Ishikawa (cell line): ENCODE measurements at regions not wholly inside any gene's neighbourhood (a gene's known extent, or its start where the extent isn't known, plus 50 kb on each side); places are given as distances from the start of the nearest gene placed in this dataset.

Experiments used
- CEBPB ChIP-seq: IDR thresholded peaks from 2 replicates; pipeline ENCODE4 v1.6.1; 2012
- CREB1 ChIP-seq: IDR thresholded peaks from 2 replicates; pipeline ENCODE4 v1.6.1; 2012; ENCODE audit warnings: low read depth
- EGR1 ChIP-seq: IDR thresholded peaks from 2 replicates; pipeline ENCODE4 v1.6.1; 2012
- EP300 ChIP-seq: IDR thresholded peaks from 2 replicates; pipeline ENCODE4 v1.6.1; 2012; ENCODE audit warnings: borderline replicate concordance
- FOXM1 ChIP-seq: IDR thresholded peaks from 2 replicates; pipeline ENCODE4 v1.6.1; 2012; ENCODE audit warnings: low read depth, borderline replicate concordance
- MAX ChIP-seq: IDR thresholded peaks from 2 replicates; pipeline ENCODE4 v1.6.1; 2012
- RAD21 ChIP-seq: IDR thresholded peaks from 2 replicates; pipeline ENCODE4 v1.6.1; 2012; ENCODE audit warnings: low read depth
- TAF1 ChIP-seq: IDR thresholded peaks from 2 replicates; pipeline ENCODE4 v1.6.1; 2012; ENCODE audit warnings: low read depth, mild to moderate bottlenecking
- TEAD4 ChIP-seq: IDR thresholded peaks from 2 replicates; pipeline ENCODE4 v1.6.1; 2012
- YY1 ChIP-seq: IDR thresholded peaks from 2 replicates; pipeline ENCODE4 v1.6.1; 2012; ENCODE audit warnings: low read depth
- TF ChIP-seq, protein P1 (sequence below): IDR thresholded peaks from 2 replicates; pipeline ENCODE4 v1.6.1; 2012
- TF ChIP-seq, protein P2 (sequence below): IDR thresholded peaks from 2 replicates; pipeline ENCODE4 v1.6.1; 2012; ENCODE audit warnings: low read depth, mild to moderate bottlenecking

GRCh38 chr4:14218641-14219040, 591.1 kb upstream of the BOD1L1 start:
- TF ChIP-seq EP300 (no peak), TAF1 (no peak), RAD21 (no peak), CEBPB (no peak), YY1 (no peak), EGR1 (no peak), MAX (no peak), TEAD4 (no peak), FOXM1 (no peak), CREB1 (no peak)
- TF ChIP-seq, protein P1, sequence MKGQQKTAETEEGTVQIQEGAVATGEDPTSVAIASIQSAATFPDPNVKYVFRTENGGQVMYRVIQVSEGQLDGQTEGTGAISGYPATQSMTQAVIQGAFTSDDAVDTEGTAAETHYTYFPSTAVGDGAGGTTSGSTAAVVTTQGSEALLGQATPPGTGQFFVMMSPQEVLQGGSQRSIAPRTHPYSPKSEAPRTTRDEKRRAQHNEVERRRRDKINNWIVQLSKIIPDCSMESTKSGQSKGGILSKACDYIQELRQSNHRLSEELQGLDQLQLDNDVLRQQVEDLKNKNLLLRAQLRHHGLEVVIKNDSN: no peak
- TF ChIP-seq, protein P2, sequence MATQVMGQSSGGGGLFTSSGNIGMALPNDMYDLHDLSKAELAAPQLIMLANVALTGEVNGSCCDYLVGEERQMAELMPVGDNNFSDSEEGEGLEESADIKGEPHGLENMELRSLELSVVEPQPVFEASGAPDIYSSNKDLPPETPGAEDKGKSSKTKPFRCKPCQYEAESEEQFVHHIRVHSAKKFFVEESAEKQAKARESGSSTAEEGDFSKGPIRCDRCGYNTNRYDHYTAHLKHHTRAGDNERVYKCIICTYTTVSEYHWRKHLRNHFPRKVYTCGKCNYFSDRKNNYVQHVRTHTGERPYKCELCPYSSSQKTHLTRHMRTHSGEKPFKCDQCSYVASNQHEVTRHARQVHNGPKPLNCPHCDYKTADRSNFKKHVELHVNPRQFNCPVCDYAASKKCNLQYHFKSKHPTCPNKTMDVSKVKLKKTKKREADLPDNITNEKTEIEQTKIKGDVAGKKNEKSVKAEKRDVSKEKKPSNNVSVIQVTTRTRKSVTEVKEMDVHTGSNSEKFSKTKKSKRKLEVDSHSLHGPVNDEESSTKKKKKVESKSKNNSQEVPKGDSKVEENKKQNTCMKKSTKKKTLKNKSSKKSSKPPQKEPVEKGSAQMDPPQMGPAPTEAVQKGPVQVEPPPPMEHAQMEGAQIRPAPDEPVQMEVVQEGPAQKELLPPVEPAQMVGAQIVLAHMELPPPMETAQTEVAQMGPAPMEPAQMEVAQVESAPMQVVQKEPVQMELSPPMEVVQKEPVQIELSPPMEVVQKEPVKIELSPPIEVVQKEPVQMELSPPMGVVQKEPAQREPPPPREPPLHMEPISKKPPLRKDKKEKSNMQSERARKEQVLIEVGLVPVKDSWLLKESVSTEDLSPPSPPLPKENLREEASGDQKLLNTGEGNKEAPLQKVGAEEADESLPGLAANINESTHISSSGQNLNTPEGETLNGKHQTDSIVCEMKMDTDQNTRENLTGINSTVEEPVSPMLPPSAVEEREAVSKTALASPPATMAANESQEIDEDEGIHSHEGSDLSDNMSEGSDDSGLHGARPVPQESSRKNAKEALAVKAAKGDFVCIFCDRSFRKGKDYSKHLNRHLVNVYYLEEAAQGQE: no peak
